GM21423 (cell line): ENCODE measurements at regions not wholly inside any gene's neighbourhood (a gene's known extent, or its start where the extent isn't known, plus 50 kb on each side); places are given as distances from the start of the nearest gene placed in this dataset.

Experiments used
- ATAC-seq: cut with Tn5 transposase; IDR thresholded peaks from one replicate; pipeline ENCODE4 v1.9.1; 2021; ENCODE audit warnings: mild to moderate bottlenecking, moderate library complexity; ENCODE audit not compliant: unreplicated experiment

DNA sequence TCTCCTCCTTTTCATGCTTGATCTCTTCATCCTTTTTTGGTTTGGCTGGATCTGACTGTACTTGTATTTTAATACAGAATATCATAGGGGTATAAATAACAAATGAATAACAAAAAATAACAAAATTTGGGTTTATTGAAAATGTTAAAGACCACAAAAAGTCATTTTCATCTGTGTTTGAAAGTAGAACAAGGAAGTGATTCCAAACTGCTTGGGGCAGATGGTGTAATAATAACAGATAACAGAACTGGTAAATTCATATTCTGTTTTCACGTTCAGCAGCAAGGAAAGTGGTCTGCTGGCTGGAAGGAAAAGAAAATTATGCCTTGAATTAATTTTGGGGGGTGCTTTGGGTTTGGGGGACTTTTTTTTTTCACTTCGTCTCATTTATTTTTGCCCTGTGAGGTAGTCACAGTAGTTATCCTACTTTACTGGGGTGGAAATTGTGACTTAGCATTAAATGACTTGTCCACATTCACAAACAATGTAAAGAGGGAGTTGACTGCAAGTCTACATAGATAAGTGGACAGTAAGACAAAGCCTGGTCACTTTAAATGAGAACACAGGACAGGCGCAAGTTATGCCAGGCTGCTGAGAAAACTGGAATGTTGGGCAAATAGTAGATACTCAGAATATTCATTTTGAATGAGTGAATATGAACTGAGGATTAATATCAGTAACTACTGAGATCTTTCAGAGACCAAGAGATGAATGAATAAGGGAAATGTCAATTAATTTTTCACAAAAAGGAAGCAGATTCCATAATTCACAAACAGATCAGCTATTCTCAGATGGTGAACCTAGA lies 193.9 kb upstream of the CITED2 start:
- no peak for ATAC-seq

DNA sequence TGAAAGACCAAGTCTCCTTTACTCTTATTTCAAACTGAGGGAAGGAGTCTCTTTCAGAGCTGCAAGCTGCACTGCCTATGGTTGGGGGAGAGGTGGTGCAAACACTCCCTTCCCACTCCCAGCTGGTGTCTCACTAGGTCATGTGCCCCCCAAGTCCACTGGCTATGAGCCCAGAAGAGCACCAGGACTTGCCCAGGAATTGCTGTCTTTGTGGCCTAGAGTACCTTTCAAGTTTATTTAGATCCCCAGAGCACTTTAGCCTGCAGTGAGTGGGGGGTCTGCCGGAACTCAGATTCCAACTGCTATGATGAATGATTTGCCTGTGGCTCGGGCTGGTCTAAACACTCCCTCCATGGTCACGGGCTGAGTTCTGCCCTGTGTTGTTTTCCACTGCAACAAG lies 192.6 kb upstream of the CITED2 start:
- no peak for ATAC-seq

DNA sequence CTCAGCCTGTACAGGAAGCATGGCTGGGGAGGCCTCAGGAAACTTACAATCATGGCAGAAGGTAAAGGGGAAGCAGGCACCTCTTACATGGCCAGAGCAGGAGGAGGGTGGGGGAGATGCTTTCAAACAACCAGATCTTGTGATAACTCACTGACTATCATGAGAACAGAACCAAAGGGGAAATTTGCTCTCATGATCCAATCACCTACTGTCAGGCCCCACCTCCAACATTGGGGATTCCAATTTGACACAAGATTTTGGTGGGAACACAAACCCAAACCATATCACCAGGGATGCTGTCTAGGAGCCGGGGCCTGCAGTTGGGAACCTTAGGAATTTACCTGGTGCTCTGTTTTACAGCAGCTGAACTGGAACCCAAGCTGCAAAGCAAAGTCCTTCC lies 191.1 kb upstream of the CITED2 start:
- ATAC-seq, result no peak

DNA sequence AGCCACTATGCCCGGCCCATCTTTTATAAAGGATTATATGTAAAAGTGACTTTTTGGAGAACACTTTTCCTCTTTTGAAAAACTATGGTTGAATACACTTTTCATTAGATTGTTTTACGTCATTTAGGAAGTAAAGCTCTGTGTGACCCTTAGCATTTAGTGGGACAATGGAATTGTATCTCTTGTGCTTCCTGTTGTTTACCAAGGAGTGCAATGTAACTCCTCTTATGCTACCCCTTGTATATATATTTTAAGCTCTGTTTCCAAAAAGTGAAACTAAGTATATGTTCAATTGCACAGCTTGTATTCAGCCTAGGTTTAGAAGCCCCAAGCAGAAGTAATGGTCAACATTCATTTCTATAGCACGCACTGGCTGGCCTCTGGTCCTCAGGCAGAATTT lies 183.1 kb upstream of the CITED2 start:
- no peak for ATAC-seq

DNA sequence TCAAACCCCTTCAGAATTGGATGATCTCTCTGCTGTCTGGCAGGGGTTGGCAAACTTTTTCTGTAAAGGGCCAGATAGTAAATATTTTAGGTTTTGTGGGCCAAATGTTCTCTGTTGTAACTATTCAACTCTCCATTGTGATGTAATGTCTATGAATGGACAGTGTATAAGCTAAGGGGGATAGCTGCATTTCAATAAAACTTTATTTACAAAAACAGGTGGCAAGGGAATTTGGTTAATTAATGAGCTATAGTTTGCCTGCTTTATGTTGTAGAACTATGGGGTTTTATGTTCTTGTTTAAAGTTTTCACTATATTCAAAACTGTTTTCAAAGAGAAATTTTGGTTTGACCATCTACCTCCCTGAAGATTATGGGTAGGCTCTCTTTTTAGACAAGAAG lies 182.1 kb upstream of the CITED2 start:
- no peak for ATAC-seq

DNA sequence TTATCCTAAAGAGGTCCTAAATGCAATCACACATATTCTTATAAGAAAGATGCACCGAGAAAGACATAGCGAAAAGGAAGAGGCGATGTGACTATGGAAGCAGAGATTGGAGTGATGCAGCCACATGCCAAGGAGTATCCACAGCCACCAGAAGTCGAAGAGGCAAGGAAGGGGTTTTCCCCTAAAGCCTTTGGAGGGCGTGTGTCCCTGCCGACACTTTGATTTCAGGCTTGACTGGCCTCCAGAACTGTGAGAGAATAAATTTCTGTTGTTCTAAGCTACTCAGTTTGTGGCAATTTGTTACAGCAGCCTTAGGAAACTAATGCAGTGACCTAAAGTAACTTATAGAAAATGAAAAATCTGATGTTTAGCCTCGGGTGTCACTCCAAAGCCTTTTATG lies 179.5 kb upstream of the CITED2 start:
- no peak for ATAC-seq

DNA sequence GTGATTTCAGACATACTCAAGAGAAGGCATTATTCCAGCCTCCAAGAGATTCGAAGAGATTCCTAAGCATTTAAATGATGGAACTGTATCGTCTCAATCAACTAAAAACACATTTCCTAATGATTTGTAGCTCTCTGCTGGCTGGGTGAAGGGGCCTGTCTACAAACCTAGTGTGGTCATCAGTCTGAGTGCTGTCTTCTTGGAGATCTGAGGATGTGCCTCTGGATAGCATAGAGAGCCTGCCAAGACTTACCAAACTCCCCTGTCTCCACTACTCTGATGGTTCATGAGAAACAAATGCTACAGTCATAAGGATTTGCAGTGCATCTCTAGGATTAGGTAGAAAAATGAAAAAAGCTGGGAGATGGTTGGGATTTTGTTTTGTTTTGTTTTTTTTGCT lies 176.9 kb upstream of the CITED2 start:
- no peak for ATAC-seq

DNA sequence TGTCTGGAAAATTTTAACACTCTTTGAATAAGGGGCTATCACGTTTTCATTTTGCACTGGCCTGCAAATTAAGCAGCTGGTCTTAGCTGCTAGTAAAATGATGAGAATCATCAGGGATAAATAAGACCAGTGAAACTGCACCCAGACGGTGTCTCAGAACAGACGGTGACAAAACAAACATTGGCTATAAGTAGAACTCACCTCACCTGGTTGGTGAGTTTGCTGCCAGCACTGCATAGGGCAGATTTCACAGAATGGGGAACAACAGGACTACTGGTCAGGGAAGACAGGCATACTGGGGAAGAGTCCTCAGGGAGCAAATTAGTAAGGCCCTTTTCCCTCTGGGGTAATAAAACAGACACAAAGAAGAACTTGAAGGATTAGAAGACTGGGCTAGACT lies 175.9 kb upstream of the CITED2 start:
- ATAC-seq, result no peak

DNA sequence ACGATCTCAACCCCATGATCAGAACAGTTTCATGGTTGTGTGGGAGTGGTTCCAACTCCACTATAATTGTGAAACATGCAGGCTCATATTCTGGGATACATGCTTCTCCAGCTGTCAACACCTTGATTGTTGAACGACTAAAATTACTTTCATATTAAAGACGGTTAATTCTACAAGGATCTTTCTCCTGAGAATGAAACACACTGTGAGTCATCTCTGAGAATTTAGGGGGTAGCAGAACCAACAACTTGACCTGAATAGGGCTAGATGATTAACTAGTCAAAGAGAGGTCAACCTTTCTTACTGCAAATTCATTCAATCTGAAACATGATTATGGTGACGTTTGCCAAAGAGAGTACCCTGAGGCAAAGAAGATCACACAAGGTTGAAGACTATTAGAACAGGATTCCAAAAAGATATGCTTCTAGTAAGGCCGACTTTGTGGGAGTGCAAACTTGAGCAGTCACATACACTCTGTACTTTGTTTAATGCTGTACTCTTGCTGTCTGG lies 175.2 kb upstream of the CITED2 start:
- ATAC-seq, result no peak

DNA sequence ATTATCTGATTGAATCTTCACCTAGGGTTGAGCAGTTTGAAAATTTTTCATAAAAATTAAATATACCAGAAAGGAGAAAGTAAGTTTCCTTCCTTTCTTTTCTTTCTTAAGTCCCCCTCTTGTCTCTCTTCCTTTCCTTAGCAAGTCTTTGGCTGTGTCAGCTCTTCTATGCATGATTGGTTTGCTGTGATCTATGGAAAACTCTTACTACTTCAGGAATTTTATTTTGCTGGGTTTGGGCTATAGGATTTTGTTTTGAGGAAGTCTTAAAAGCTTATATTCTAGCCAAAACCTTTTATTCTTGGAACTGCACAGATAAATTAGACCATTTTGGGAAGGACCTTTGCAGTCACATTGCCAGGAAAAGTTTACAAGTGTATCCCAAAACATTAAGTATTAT lies 173.4 kb upstream of the CITED2 start:
- no peak for ATAC-seq

DNA sequence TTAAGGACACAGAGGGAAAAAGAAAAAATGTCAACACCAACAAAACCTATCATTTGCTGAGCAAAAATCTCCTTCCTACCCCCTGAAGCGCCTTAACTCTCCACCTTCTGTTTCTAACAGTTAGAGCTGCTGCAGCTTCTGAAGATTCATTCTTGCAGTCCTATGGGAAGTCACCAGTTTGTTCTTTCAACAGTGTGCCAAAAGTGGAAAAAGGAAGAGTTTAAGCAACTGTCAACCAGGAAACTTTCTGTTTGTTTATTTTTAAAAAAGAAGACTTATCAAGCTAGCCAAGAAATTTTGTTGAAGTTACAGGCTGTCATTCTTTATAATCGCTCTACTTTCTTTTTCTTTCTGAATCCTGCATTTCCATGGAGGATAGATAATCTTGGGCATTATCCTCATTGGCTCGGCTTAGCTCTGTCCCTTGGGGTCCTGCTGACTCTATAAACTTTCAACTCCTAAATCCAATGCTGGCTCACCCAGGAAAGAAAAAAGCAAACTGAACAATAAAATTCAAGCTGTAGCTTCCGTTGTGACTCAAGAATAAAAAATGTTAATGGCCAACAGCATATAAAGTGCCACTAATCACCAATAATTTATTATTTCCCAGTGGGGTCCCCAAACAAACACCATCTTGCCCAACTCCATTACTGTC lies 172.8 kb upstream of the CITED2 start:
- no peak for ATAC-seq

DNA sequence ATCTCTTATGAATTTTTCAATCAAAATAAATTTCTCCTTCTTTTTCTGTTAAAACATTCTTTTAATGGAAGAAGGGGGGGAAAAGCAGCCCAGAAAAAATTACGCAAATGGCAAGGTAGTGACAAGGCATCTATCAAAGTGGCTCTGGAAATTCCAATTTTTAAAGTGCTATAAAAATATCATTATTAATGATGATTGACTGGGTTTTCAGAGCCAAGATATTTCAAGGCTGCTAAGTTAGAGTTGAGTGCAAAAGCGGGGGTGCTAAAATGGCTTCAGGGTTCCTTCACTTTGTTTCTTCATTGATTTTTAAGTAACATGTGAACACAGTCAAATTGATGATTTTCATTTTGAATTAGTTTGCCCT lies 171.6 kb upstream of the CITED2 start:
- no peak for ATAC-seq

DNA sequence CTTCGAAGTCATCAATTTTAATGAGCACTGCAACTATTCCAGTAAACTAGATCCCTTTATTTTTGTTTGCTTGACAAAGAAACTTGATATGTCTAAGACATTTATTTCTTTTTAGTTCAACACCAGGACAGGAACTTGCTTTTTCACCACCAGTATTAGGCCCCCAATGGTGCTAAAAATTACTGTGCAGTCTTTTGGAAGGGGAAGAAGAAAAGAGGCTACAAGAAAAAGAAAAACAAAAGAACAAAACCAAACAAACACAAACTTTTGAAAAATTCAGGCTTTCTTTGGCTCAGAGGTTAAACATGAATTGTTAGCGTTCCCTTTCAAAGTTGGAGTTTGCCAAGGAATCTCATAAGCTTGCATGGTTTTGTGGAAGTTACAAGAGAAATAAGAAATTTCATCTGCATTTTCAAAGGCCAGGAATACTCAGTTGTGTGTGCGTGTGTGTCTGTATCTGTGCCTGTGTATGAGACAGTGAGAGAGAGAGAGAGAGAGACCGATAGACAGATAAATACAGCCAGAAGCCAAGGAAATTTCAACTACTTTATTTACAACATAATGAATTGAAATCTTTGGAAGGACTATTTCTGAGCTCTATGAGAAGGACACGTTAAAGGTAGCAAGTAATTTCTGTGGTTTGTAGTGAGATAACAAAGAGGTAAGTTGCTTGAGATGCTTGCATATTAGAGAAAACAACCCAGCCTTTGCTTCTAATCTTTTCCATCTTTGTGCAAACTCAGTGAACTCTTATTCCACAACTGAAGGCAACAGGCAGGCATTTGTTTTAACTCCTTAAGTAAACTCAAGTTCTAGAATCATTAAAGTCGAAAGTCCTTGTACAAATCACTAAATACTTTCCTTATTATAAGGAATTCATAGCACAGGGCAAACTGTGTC lies 171.0 kb upstream of the CITED2 start:
- no peak for ATAC-seq

DNA sequence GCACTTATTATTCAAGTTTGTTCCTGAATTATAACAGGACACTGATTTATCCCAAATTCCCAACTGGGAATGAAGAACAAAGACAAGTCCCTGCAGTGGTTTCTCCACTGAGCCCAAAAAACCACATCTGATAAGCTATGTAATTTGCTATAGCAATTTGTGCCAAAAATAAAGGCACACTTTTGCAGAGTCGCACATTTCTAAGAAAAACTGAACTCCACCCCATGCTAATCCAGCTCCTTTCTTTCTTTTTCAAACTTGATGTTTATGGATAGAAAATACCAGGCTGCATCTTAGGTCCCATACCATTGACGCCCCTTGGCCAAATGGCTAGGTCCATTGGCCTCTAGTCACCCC lies 170.2 kb upstream of the CITED2 start:
- ATAC-seq, result no peak

DNA sequence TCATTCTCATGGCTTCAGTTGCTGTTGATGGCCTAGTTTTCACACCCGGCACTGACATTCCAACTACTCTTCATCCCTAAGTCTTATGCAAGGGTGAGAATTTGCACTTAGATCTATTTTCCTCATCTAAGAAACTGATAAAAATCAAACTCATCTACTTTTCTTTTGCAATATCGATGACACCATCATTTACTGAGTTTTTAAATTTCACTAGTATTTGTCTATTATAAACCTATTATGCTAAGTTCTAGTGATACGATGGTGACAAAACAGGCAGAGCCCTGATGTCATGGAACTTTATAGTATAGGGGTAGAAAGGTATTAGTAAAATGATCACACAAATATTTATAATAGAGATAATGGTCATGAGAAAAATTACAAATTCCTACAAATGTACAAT lies 167.9 kb upstream of the CITED2 start:
- ATAC-seq, result no peak

DNA sequence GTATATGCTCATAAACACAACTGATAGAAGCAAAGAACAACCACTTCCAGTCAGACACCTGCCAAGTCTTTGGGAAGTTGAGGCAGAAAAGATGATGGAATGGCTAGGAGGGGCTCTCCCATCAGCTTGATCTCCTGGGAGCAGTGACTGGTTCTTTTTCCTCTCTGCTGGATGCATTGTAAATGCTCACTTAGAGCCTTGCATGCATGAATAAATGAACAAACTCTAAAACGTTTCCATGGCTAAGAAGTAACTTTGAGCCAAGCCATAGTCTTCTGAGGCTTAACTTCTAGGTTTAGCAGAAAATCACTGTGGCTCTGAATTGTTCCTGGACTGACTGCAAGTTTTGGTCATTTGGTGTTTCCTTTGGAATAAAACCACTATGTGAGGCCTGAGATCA lies 166.4 kb upstream of the CITED2 start:
- ATAC-seq, result no peak

DNA sequence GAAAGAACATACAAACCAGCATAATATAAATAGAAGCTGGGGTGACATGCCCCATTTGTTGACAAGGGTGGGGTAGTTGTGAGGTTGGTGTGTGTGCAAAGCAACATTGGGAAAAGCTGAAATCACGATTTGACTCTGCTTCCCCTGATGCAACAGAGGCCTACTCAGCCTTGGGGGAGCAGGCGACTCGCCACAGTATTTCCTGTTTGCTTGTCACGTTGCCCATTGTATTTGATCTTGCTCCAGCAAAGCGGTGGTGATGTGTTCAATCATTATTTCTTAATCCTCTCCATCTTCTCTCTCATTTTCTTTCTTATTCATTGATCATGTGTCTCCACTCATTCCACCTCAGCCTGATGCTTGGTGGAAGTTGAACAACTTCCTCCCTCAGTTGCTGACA lies 165.8 kb upstream of the CITED2 start:
- peak; percentile 47 for ATAC-seq

DNA sequence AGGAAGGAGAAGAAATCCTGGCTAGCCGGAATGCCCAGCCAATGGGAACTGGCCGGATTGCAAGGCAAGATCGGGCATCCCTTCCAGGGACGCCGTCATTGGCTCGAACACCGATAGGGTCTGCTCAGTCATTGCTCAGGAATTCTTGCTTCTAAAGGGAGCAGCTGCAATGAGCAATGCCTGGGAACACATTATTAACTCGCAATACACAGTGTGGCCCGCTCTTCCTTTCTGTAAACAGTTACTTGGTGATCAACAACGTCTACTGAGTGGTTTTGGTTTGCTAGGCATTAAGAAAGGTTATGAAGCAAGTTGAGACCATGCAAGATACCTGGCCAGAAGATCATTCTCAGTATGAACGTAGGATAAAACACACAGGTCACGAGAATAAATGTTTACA lies 165.4 kb upstream of the CITED2 start:
- no peak for ATAC-seq

DNA sequence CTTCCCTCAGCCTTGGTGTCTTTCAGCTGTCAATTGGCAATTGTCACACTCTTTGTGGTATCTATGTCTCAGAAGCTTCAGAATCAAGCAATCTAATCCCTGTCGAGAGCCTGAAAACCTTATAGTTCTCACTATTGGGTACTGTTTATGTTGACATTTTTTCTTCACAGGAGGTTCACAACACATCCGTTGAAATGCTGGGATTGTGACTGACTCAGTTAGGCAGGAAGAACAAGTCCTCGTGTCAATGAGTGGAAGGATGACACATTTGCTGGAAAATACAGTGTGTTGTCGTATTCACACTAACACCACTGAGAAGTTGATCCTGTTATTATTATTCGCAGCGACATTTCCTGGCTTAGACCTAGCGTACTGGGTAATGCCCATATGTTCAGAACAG lies 163.9 kb upstream of the CITED2 start:
- ATAC-seq, result no peak

DNA sequence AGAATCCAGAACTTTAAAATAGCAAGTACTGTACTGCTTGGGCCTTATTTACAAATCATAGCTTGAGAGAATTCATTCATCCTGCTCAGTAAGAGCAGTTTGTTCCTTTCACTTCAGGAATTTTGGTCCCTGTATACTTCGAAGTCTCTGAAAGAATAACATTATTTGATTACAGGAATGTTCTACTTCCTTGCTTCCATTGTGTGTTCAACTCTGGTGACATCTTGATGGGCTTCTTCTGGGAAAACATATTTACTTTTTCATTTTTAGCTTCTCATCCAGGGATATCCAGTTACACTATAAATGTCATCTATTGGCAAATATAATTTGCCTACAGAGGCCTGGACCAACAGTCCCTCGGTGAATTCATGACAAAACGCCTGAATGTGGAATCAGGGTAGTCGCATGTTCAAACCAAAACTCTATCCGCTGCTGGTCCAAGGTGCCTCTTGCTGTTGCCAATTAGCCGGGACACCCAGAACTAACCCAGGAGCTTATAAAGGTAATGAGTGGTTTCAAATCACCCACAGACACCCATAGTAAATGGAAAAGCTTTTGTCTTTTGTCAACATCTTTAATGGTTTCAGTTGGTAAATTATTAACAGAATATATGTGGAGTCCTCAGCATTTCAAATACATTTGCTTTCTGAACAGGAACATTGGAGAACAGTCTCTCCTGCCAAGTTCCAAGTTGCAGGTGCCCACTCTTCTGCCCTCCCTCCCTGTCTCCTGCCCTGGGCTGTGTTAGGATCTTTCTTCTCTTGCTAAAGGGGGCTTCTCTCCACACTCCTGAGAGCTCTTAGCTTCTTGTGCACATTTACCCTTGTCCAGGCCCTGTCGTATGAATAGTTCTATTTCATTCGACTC lies 162.5 kb upstream of the CITED2 start:
- ATAC-seq, result no peak
